Skeletal muscle tissue (tissue), 3 donors: ENCODE measurements at regions not wholly inside any gene's neighbourhood (a gene's known extent, or its start where the extent isn't known, plus 50 kb on each side); places are given as distances from the start of the nearest gene placed in this dataset.

Experiments
- H3K27ac ChIP-seq: one replicate; pipeline ENCODE4 v1.7.0; 2013; ENCODE audit warnings: mild to moderate bottlenecking, low read depth, low read length, inconsistent platforms
- H3K27me3 ChIP-seq, 3 donors: one replicate each; pipeline ENCODE4 v1.7.0; 2013; ENCODE audit warnings: low read length in 3 of 3; ENCODE audit not compliant: control insufficient read depth in 3 of 3, insufficient read depth in 3 of 3
- H3K36me3 ChIP-seq, 3 donors: one replicate each; pipeline ENCODE4 v1.7.0; 2013; ENCODE audit warnings: low read length in 3 of 3; ENCODE audit not compliant: control insufficient read depth in 3 of 3, insufficient read depth in 3 of 3
- H3K4me1 ChIP-seq, 3 donors: one replicate each; pipeline ENCODE4 v1.7.0; 2013; ENCODE audit warnings: low read length in 3 of 3, mild to moderate bottlenecking in 3 of 3; ENCODE audit not compliant: control insufficient read depth in 3 of 3, insufficient read depth in 3 of 3
- H3K4me3 ChIP-seq, 3 donors: one replicate each; pipeline ENCODE4 v1.7.0; 2013; ENCODE audit warnings: low read length in 3 of 3
- H3K9ac ChIP-seq, 3 donors: one replicate each; pipeline ENCODE4 v1.7.0; 2013; ENCODE audit warnings: low read length in 3 of 3, mild to moderate bottlenecking in 3 of 3, moderate library complexity in 2 of 3, low read depth in 1 of 3
- H3K9me3 ChIP-seq, 3 donors: one replicate each; pipeline ENCODE4 v1.7.0; 2013; ENCODE audit warnings: low read length in 3 of 3; ENCODE audit not compliant: control insufficient read depth in 3 of 3
- donor health status: Osteomylitis.

DNA sequence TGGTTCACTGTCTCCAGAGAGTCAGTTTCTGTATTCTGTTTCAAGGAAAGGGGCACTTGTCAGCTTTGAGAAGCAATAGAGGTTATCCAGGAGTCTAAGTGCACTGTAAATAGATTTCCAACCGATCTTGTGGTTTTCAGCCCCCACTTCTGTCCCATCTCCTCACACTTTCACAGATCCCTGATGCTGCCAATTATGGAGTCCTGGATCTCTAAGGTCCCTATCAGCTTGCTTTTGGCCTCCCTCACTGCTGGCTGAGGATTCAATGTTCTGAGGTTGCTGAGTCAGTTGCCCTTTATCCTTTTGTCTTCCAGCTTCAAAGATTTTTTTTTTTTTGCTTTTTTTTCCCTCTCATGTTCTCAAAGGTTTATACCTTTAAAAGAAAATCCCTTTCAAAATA lies 98.4 kb downstream of the DIRAS3 start:
- Histone ChIP-seq H3K4me3 (no peak overlapping the region), H3K9me3 (no peaks in the 10 kb centered on the region), H3K36me3 (no peaks in the 10 kb centered on the region), H3K4me1 (peaks cover 0 to 1% (median under 1%) of the 10 kb centered on the region in 3 donors), H3K27ac (no peak overlapping the region), H3K9ac (no peak overlapping the region), H3K27me3 (no peaks in the 10 kb centered on the region)

DNA sequence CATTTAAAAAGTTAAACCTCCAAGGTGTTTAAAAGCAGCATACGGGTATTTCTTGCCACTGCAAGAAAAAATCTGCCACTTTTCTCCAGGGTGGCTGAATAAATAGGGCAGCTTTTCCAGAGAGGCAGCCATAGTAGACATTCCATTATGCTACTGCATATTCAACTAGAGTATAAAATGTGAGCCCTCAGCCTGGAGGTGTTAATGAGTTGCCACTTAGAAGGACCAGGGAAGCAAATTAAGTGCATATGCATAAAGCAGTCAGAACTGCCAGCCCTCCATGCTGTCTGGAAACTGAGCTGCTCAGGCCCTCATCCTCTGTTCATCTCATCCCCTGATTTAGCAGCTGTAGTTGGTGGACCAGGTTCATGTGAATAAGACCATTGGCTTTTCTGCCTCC lies 99.4 kb downstream of the DIRAS3 start:
- Histone ChIP-seq H3K36me3 (no peaks in the 10 kb centered on the region), H3K27ac (no peak overlapping the region), H3K27me3 (no peaks in the 10 kb centered on the region), H3K9ac (no peak overlapping the region), H3K9me3 (no peaks in the 10 kb centered on the region), H3K4me1 (peaks cover 0 to 12% (median 6%) of the 10 kb centered on the region in 3 donors), H3K4me3 (no peak overlapping the region)

DNA sequence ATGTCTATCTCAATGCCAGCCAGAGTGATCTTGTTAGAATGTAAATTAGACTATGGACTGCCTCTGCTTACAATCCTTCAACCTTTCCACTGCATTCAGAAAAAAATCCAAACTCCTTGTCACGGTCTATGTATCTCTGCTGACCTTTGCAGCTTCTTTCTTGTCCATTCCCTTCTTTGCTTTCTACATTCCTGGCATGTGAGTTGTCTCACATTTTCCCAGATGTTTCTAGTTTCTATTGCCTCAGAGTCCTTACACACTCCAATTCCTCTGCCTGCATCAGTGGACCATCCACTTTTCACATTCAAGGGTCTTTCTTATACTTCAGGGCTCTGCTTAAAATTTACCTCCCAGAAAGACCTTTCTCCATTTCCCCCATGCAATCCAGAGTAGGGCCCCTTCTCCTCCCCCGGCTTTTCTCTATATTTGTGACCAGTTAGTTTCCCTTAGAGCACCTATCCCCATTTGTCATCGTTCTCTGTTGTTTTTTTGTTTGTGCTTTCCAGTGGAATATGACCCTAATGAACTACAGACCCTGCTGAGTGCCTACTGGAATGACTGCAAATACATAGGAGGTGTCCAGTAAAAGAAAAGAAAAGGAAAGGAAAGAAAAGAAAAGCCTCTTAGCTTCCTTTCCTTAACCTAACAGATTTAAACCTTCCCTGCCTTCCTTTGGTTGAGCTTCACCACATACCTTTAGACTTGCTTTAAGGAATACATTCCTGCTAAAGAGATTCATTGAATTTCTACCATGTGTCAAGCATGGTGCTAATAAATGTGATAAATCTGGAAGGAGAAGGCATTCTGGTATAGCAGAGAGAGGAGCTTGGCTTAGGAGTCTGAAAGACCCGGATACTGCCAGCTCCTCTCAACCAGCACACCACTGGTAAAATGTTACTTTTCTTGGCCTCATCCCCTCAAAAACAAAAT lies 102.0 kb downstream of the DIRAS3 start:
- peaks cover 5 to 18% (median 12%) of the 10 kb centered on the region in 3 donors for H3K4me1 ChIP-seq
- no peaks in the 10 kb centered on the region for H3K36me3 ChIP-seq
- H3K27me3 ChIP-seq, result no peaks in the 10 kb centered on the region
- H3K9ac ChIP-seq, result no peak overlapping the region
- no peak overlapping the region for H3K4me3 ChIP-seq
- no peaks in the 10 kb centered on the region for H3K9me3 ChIP-seq
- no peak overlapping the region for H3K27ac ChIP-seq

DNA sequence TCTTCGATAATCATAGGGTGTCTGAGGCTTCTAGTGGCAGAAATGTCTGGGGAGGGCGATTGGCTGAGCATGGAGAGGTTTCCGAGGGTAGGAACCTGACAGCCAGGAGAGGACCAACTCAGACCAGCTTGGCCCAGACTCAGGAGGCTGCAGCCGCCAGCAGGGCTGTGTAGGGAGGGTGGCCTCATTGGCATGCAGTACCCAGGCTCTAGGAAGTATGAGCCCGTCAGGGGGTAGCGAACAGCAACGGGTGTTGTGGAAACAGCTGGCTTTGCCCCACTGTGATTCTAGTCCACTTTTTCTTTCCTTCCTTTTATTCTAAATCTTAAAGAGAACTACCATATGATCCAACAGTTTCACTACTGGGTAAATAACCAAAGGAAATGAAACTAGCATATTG lies 103.3 kb downstream of the DIRAS3 start:
- H3K4me3 ChIP-seq, result peak overlapping the region in 1 of 3 donors; percentile 21
- H3K4me1 ChIP-seq, result peaks cover 5 to 18% (median 12%) of the 10 kb centered on the region in 3 donors
- H3K9ac ChIP-seq, result peak overlapping the region in 1 of 3 donors; percentile 17
- no peaks in the 10 kb centered on the region for H3K27me3 ChIP-seq
- H3K27ac ChIP-seq, result no peak overlapping the region
- no peaks in the 10 kb centered on the region for H3K9me3 ChIP-seq
- no peaks in the 10 kb centered on the region for H3K36me3 ChIP-seq

DNA sequence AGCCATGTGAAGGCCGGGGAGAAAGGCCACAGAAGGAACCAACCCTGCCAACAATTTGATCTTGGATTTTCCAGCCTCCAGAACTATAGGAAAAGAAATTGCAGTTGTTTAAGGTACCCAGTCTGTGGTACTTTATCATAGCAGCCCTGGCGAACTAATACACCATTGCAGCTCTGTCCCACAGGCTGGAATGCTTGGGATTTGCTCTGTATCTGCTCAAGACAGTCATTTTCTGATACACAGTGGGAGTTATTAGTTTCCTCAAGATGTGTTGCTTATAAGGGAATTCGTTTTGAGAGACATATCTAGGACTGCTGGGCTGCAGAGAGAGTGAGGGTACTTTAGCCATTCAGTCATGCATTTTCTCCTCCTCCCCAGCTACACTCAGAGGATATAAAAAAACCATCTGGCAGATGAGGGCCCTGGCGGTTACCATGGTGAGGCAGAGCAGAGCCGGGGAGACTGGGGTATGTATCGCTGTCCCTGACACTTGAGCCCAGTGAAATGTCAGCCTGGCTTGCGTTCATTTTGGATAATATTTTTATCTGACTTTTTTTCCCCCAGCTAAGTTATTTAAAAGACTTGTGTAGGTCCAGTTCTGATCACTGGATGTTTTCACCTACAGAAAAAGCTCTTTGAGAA lies 104.6 kb downstream of the DIRAS3 start:
- Histone ChIP-seq H3K4me3 (peak overlapping the region in 1 of 3 donors; percentile 17), H3K27ac (peak overlapping the region; percentile 9), H3K9me3 (no peaks in the 10 kb centered on the region), H3K27me3 (no peaks in the 10 kb centered on the region), H3K36me3 (no peaks in the 10 kb centered on the region), H3K4me1 (peaks cover 5 to 18% (median 12%) of the 10 kb centered on the region in 3 donors), H3K9ac (peak overlapping the region in 1 of 3 donors; percentile 28)

DNA sequence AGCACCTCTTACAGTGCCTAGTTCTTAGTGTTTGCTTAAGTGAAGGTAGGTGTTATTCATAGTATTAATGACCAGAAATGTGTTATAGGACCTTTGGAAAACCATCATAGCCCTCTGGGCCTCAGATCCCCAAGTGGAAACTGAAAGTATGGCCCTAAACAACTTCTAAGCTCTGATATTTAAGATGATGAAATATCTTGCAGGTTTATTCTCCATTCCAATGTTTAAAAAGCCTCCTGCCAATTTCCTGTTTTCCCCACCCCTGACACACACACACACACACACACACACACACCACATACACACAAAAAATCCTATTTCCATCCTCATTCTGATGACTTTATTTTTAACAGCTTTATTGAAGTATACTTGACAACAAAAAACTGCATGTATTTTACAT lies 108.2 kb downstream of the DIRAS3 start:
- H3K9me3 ChIP-seq, result no peaks in the 10 kb centered on the region
- no peak overlapping the region for H3K4me3 ChIP-seq
- H3K36me3 ChIP-seq, result no peaks in the 10 kb centered on the region

DNA sequence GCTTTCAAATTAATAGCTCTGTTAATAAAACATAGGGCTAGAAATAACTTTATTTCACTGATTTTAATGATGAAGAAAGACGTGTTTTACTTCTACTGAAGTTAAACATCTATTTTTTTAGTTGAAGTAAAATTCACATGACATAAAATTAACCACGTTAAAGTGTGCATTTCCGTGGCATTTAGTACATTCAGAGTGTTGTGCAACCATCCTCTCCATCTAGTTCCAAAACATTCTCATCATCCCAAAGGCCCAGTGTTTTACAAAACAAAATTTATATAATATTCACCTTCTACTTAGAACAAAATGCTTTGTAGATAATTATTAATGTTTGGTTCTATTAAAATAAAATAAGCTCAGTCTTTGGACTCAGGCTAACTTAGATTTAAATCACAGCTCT lies 108.5 kb upstream of the GNG12 start:
- Histone ChIP-seq H3K9ac (no peak overlapping the region), H3K9me3 (no peaks in the 10 kb centered on the region), H3K36me3 (no peaks in the 10 kb centered on the region), H3K4me1 (peaks cover 5 to 18% (median 13%) of the 10 kb centered on the region in 3 donors), H3K4me3 (no peak overlapping the region), H3K27ac (no peak overlapping the region), H3K27me3 (no peaks in the 10 kb centered on the region)

More for the DNA sequence above, 108.2 kb downstream of the DIRAS3 start:
- H3K27ac ChIP-seq, result no peak overlapping the region
- H3K9ac ChIP-seq, result no peak overlapping the region
- peaks cover 5 to 21% (median 18%) of the 10 kb centered on the region in 3 donors for H3K4me1 ChIP-seq
- H3K27me3 ChIP-seq, result no peaks in the 10 kb centered on the region

DNA sequence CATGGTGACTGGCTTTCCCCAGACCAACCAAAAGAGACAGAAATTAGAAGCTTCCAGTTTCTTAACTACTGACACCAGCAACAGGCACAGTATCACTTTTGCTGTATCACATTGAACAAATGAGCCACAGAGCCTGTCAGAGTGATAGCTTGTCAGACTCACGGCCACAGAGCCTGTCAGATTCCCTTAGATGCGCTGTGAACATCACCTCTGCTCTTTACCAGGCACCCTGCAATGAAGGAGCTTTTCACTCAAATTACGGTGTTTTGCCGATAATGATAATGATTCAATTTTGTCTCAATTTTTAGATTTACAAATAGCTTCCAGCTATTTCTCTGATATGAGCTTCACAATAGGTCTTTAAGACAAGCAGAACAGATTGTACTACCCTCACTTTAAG lies 107.9 kb upstream of the GNG12 start:
- Histone ChIP-seq H3K9me3 (no peaks in the 10 kb centered on the region), H3K9ac (no peak overlapping the region), H3K36me3 (no peaks in the 10 kb centered on the region), H3K27ac (no peak overlapping the region), H3K4me3 (no peak overlapping the region), H3K27me3 (no peaks in the 10 kb centered on the region), H3K4me1 (peaks cover 5 to 17% (median 7%) of the 10 kb centered on the region in 3 donors)

DNA sequence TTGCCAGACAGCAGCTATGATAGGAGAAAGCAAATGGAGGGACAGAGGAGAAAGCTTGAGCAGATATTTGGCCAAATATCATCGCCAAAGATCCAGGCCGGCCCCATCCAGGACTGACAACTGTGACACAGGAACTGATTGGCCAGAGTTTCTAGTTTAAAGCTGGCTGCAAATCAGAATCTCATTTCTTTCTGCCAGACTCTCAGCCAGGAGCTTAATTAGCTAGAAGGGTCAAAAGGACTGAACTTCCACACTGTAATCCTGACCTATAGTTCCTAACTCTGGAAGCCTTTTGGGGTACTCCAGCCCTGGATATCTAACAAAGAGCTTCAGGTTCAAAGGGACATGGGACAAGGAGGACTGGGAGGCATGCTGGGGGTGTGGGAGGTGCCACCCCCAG lies 106.7 kb upstream of the GNG12 start:
- Histone ChIP-seq H3K4me1 (peaks cover 0 to 9% (median 0%) of the 10 kb centered on the region in 3 donors), H3K9ac (peak overlapping the region in 1 of 3 donors; percentile 12), H3K9me3 (no peaks in the 10 kb centered on the region), H3K27ac (peak overlapping the region; percentile 49), H3K36me3 (no peaks in the 10 kb centered on the region), H3K27me3 (no peaks in the 10 kb centered on the region), H3K4me3 (no peak overlapping the region)

DNA sequence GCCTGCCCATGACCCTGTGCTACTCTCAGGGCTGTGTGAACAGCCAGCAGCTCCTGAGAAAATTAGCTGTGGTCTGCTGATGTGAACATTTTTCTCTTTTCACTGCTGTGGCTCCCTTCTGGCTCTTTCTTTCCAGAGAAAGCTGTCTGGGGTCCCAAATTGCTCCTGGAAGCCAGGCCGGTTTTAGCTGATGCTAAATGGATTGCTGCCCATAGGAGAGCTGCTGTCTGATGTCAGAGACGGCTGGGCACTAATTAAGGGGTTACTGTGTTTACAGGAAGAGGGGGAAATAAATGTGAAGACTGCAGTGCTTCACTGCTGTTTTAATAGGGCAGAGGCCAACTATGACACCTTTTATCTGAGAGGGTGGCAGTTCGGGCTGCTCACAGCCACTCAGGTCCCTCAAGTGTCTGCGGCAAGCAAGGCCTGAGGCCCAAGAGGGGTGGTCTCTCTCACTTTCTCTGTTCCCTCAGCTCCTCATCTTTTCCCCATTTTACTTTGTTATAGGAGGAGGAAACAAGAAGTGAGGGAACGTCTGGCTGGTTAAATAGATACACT lies 106.0 kb upstream of the GNG12 start:
- H3K4me1 ChIP-seq, result peaks cover 0 to 9% (median 0%) of the 10 kb centered on the region in 3 donors
- H3K9ac ChIP-seq, result no peak overlapping the region
- no peaks in the 10 kb centered on the region for H3K9me3 ChIP-seq
- H3K4me3 ChIP-seq, result no peak overlapping the region
- no peaks in the 10 kb centered on the region for H3K27me3 ChIP-seq
- peak overlapping the region; percentile 49 for H3K27ac ChIP-seq
- no peaks in the 10 kb centered on the region for H3K36me3 ChIP-seq
